ENCODE measurements at regions not wholly inside any gene's neighbourhood (a gene's known extent, or its start where the extent isn't known, plus 50 kb on each side); places are given as distances from the start of the nearest gene placed in this dataset.

DNA sequence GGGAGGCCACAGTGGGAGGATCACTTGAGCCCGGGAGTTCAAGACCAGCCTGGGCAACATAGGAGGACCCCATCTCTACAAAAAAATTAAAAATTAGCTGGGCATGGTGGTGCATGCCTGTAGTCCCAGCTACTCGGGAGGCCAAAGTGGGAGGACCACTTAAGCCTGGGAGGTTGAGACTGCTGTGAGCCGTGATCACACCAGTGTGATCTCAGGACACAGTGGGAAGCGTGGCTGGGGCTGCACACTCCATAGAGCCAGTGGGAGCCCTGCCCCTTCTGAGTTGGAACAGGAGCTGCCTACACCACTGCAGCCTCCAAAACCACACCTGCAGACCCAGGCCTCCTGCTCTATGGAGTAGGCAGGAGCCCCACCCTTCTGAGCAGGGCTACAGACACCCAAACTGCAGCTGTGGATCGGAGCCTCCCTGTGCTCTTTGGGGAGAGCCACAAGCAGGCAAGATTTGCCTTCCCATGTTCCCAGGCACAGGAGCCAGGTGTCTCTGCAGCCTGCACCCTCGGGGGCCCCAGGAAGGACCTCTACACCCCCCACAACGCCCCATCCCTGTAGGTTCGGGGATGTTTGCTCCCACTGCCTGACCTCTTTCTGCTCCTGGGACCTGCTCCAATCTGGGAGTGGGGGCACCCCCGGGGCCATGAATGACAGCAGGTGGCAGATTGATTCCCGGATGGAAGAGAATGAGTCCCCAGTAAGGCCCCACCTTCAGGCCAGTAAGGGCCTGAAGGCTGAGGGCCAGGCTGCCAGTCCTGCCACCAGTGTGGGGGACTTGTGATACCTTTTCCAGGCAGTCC lies 245.4 kb downstream of the BUD13 start:
- no peak for DNase-seq

DNA sequence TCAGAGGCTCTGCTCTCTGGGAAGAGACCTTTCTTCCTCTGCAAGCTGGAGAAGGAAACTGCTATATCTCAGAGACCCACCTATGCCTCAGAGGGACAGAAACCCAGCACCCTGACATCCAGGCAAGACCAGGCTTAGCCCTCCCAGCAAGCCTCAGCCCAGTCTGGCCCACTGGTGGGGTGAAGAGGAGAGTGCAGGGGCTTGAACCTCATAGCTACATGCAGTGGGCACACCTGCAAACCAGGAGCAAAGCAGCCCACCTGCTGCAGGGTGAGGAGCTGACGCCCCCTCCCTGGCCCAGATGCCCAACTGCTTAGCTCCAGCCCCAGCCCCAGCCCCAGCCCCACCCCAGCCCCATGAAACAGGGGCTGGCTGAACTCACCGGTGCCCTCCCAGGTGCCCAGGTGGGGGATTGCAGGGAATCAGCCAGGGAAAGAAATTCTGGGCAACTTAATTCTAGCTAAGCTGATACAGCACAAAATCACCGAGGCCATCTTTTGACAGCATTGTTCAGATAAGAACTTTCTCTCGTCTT lies 246.8 kb downstream of the BUD13 start:
- no peak for DNase-seq

- DNase-seq, result no peak
These were observed 253.3 kb downstream of the BUD13 start for GRCh38 chr11:116519499-116519898.

- DNase-seq, result no peak
These were observed 254.6 kb downstream of the BUD13 start for GRCh38 chr11:116518141-116518540.

DNA sequence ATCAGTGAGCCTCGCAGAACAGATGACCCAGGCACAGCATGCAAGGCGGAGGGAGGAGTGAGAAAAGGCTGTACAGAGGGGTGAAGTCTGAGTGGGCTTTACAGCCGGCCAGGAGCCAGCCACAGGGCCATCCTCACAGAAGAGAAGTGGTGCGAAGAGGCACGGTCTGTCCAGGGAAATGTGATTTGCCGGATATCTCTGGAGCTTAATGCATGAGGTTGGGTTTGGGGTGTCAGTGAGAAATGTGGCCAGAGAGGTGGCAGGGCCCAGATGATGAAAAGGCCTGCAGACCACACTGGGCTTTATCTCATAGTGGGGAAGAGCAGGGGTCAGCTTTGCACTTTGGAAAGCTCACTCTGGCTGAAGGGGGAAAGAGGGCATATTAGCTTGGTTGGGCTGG lies 255.2 kb downstream of the BUD13 start:
- no peak for DNase-seq

GRCh38 chr11:116517077-116517476 lies 255.7 kb downstream of the BUD13 start:
- DNase-seq, result no peak

DNA sequence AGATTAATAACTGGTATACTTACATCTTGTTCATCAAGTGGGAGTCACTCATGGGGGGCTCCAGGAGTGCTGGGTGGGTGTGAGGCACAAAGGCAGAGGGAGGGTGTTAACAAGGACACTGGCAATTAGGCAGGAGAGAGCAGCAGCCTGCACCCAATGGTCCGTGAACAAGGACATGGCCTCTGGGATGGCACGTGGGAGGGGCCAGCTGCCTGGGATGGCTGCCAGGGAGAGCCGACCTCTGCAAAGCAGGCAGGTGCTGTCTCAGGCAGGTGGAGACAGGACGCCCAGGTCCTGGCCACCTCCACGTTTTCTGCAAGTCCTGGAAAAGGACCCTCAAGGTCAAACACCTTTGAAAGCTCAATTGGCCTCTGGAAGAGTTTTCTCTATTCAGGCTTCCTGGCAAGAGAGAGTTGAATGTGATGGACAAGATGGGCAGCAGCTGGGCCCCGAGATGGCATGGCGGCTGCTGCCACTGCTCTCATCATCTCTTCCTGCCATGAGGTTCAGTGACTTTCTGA lies 257.1 kb downstream of the BUD13 start:
- no peak for DNase-seq

GRCh38 chr11:116513894-116514293 lies 258.9 kb downstream of the BUD13 start:
- DNase-seq, result peak; percentile 47

DNA sequence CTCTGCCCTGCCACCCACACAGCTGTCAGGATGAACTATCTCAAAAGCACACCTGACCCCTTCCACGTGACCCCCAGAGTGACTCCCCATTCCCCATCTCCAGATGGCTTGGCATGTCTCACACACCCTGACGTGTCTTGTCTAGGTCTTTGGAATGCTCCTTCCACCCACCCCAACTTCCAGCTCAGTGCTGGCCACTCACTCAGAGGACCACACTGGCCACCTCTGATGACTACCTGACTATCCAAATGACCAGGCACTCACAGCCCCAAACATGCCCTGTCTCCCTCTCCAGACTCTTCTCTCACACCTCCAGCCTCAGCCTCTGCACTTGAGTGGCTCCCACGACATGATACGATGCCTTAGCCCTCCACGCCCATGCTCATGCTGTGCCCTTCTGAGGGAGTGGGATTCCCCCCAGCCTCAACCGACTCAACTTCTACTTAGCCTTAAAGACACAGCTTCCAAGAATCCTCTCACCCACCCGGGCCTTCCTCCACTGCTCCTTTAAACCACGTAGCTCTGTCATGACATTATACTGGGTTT lies 259.4 kb downstream of the BUD13 start:
- no peak for DNase-seq

GRCh38 chr11:116512841-116513240 lies 259.9 kb downstream of the BUD13 start:
- no peak for DNase-seq

DNA sequence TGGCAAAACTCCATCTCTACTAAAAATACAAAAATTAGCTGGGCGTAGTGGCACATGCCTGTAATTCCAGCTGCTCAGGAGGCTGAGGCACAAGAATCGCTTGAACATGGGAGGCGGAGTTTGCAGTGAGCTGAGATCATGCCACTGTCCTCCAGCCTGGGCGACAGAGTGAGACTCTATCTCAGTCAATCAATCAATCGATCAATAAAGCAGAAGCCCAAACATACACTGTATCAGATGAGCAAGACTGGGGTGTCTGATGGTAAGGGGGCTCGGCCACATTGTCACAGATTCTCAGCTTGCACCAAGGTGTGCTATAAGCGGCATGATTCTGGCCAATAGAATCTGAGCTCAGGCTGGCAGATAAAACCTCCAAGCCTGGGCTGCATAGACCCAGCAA lies 261.1 kb downstream of the BUD13 start:
- no peak for DNase-seq

DNA sequence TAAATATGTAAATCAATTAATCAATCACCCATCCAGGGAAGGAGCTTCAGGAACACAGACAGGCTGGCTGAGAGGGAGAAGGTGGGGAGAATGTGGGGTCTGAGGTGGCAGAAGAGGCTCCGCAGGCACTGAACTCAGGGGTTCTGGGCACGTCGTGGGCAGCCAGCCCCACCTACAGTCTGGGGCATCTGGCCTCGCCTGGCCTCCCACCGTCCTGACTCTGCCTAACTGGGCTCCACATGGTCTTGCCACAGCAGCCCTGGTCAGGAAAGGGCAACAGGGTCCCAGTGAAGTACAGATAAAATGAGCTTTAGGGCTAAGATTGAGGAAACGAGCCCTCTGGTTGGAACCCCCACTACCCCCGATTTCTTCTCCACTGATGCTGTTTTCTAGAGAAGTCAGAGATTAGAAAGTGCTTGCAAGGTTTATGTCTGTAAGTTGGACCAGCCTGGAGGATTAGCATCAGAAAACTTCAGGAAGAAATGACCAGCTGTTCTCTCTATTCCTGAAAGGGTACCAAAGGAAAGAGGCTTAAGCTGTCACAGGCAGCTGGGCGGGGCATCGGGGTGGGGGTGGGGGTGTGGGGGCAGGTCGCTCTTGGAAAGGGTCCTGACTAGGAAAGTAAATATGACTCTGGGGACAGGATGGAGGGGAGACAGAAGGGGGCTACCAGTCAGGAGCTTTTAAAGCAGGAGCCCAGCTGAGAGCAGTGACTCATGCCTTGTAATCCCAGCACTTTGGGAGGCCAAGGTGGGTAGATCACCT lies 261.7 kb downstream of the BUD13 start:
- DNase-seq, result no peak

DNA sequence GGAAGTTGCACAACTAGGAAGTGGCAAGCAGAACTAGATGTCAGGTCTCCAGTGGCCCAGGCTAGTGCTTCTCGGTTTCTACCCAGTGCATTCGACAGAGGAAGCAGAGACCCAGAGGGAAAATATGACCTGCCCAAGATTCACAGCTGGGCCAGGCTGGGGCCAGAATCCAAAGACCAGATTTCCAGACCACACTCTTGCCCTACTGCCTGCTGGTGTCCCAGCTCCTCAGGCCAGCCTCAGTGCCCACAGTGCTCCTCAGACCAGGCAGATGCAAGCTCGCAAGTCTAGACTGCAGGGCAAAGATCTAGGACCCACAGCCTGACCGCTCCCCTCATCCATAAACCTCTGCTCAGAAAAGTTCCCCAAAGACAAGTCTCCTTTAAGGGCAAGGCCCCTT lies 262.6 kb downstream of the BUD13 start:
- no peak for DNase-seq

DNA sequence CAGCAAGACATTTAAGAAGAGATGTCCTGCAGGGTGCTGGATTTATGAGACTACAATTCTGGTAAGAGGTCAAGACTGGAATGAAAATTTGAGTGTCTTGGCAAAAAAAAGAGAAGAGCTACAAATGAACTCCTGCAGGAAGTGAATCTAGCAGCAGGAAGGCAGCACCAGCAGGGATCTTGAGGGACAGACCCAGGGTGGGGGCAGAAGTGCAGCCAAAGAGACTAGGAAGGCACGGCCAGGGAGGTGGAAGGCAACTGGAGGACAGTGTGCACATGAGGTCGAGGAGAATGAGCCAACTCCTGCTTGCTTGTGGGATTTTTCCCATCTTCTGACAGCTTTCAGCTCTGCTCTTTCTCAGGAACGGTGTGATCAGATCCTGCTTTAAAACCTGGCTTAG lies 263.2 kb downstream of the BUD13 start:
- DNase-seq, result no peak

GRCh38 chr11:116507849-116508695 lies 264.7 kb downstream of the BUD13 start:
- no peak for DNase-seq

DNA sequence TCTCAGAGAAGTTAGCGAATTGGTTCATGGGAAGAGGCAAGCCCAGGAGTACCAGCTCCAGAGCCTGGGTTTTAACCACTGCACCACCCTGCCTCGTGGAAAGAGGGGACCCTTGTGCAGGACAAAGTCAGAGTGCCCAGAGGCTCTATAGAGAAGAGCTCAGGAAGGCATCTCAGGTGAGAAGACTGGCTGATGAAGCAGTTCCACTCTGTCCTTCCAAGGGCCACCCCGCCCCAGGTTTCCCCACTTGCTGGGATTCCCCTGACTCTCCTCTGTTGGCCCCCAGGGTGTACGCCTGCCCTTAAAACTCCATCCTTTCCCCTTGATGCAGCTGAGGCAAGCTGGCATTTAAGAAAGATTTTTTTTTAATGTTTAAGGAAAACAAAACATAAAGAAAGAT lies 265.8 kb downstream of the BUD13 start:
- DNase-seq, result no peak

DNA sequence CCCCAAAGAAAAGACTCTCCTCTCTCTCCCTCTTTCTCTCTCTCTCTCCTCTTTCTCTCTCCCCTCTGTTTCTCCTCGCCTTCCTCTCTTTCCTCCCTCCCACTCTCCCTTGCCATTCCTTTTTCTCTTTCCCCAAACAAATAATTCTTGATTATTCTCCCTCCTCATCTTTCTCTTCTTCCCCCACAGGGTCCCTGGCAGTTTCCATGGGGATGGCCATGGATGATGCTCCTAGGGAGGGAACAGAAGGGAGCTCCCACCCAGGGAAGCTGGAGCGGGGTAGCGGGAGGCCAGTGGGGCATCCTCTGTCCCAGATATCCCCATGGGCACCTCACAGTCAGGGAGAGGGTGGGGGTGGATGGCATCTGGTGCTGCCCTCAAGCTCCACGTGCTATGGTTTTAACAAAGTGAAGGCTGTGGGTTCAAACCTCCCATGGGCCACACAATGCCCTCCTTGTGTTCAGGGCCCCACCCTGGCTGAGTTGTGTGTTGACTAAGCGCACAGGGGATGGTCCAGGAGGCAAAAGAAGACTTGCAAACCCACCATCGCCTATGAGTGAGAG lies 266.4 kb downstream of the BUD13 start:
- DNase-seq, result no peak

GRCh38 chr11:116505298-116506262 lies 267.2 kb downstream of the BUD13 start:
- no peak for DNase-seq

DNA sequence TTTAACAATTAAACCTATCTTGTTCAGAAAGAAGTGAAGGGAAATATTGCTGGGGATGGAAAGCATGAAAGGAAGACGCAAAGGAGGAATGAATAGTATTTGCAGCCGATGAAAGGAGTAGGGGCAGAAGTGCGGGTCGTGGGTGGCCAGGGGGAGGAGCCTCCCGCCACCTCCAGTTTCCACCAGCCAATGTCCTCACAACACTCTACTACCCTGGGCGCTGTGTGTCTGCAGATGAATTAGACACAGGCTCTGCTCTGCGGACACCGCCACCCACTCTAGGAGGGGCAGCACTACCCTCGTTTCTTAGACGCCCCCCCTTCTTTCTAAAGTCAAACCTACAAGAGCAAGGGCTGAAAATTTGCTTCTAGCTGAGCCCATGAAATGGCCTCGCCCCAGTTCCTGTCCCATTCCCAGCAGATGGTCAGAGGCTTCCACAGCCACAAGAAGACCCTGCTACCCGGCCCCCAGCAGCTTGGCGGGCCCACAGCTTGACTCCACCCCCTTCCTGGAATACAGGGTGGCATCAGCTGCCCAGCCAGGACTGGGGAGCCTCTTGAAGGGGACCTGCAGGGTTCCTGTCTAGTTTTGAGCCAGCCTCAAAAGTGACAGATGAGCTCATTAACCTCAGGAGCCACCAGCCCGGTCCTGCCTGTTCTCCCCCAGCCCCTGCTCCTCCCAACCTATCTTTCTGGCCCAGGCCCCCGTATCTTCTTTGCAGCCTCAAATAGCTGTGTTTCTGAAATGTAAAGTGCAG lies 268.1 kb downstream of the BUD13 start:
- DNase-seq, result no peak
